ENCODE measurements at regions not wholly inside any gene's neighbourhood (a gene's known extent, or its start where the extent isn't known, plus 50 kb on each side); places are given as distances from the start of the nearest gene placed in this dataset.

- TF ChIP-seq POLR2AphosphoS5 (IDR thresholded peaks at IDR 0.05) (no peak), CTCF (IDR thresholded peaks at IDR 0.05) (no peak), POLR2A (IDR thresholded peaks at IDR 0.05) (no peak)
These were observed 103.1 kb upstream of the SLC44A1 start for GRCh38 chr9:105141146-105141975.

Data from upper lobe of left lung (tissue), 4 donors.